GM18505 (cell line): ENCODE measurements at regions not wholly inside any gene's neighbourhood (a gene's known extent, or its start where the extent isn't known, plus 50 kb on each side); places are given as distances from the start of the nearest gene placed in this dataset.

ENCODE experiments used
- ATAC-seq: cut with Tn5 transposase; IDR thresholded peaks from one replicate; pipeline ENCODE4 v1.9.1; 2021; ENCODE audit not compliant: unreplicated experiment
- POLR2A ChIP-seq: IDR thresholded peaks from 4 replicates; pipeline ENCODE4 v1.6.1; 2011; ENCODE audit warnings: borderline replicate concordance; ENCODE audit not compliant: insufficient read depth, insufficient read length; ENCODE audit errors: extremely low read depth

DNA sequence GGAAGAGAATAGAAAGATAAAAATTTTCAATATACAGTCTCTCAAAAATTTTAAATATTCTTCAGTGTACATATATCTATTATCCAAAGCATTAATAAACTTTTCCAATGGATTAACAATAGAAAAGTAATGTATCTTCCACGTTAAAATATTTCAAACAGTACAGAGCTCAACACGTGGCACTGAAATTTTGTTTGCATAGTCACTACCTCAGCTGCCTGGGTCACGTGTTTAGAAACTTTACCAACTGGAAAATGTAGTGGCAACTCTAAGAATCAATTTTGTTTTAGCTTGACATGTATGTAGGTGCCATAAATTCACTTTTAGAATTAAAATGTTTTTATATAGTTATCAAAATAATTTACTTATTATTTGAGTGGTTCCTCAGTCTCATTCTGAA is 85.3 kb downstream of the CNTN3 start:
- ATAC-seq, result no peak
- TF ChIP-seq POLR2A, result no peak

DNA sequence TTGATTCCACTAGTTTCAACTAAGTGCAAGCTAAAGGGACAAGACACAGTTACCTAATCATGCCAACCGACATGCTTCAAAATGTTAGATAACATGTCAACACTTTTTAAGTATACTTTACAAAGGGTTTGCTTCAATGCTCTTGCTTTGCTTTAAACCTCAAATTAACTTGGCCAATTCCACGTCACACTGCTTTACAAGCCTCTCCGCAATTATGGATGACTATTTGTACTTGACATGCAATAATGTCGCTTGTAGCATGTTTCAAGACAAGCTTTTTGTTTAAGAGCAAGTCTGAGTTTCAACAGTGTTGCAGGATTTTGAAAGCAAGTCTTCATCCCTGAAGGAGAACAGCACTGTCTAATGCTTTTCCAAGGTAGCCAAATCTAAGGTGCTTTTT is 86.9 kb downstream of the CNTN3 start:
- ATAC-seq, result no peak
- TF ChIP-seq POLR2A, result no peak

DNA sequence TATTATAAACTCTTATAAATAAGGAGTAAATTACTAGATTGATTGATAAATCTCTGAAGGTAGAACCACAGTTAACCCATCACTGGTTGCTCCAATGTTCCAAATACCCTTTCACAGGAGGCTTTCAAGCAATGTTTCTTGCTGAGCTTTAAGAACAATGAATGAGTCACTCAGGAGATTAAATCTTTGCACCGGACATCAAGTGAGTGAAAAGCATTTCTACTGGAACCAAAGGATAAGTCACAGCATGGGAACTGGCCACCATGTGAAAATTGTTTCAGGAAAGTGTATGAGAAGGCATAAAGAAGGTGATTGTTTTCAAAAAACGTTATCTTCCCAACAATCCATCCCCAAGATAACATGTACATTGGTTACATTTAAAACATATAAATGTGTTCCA is 90.6 kb downstream of the CNTN3 start:
- ATAC-seq, result no peak
- TF ChIP-seq POLR2A, result no peak

DNA sequence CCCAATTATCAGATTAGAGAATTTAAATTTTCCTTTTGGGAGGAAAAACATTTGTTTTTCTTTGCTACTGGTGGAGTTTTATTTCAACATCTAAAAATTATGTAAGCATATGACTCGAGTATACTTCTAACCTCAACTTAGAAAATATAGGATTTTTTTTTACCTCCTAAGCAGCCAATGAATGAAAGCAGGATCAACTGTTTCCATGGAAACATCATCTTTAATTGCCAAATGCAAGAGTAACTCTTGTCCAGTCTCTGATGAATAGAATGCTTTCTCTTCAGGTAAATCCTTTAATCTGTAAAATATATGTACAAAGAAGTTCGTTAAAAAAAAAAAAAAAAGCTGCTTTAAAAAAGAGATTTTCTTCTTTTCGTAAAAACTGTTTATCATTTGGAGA is 93.6 kb downstream of the CNTN3 start:
- no peak for TF ChIP-seq POLR2A

DNA sequence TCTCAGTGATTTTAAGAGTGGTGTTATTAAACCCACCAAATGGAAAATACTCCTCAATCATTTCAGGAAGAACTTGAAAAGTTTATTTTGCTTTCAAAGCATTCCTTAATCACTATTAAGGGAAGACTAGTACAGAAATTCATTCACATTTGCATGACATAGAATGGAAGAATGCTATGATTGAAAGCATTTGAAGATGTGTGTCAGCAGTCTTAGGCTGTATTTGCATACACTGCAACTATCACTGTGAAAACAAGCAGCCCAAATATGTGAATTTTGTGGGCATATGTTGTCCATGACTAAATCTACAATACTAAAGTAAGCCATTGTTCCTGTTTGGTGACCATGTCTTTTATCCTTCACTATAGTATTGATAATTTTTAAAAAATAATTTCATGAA is 95.8 kb downstream of the CNTN3 start:
- ATAC-seq, result no peak
- TF ChIP-seq POLR2A, result no peak

More for the DNA sequence above, 93.6 kb downstream of the CNTN3 start:
- ATAC-seq, result no peak

DNA sequence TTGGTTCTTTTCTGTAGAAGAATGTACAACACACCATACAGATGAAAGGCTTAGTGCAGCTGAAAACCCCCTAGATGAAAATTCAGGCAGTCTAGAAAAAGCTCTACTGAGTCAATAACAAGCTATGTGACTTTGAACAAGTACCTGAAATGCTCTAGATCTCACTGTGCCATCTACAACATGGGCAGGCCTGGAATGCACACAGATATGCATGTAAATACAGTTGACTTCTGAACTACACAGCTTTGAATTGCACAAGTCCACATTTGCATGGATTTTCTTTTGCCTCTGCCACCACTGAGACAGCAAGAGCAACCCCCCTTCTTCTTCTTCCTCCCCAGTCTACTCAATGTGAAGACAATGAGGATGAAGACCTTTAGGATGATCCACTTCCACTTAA is 98.4 kb downstream of the CNTN3 start:
- TF ChIP-seq POLR2A, result no peak

DNA sequence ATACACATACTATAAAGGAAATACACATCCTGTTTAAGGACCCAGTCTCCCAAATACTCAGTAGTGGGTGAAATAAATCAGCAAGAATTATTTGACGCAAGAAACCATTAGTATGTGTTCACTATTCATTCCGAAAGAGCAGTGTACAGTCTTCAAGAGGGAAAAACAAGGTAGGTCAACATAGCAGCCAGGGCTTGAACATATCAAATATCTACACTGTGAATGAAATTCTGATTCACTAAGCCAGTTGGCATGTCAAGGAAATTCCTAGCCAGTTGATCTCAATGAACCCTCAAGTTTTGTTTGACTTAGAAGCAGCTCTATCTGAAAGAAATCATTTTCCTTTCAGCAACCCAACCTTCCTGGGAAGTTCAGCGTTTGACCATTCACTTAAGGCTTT is 99.0 kb downstream of the CNTN3 start:
- TF ChIP-seq POLR2A, result no peak

More for the DNA sequence above, 98.4 kb downstream of the CNTN3 start:
- no peak for ATAC-seq

DNA sequence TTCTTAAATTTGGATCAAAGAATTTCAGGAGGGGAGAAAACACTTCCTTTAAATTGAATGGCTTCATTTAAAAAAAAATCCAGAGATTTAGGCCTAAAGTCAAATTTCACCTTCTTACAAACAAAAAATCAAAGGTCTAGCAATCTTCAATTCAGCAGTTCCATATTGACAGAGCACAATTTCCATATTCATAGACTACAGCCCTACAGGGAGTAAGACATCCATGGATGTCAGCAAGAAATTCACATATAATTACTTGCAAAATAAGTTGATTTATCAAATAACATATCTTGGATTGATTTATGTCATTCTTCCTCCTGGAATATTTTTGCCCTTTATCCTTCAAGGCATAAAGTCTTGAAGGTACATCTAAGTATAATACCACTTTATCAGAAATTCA is 103.4 kb downstream of the CNTN3 start:
- TF ChIP-seq POLR2A, result no peak
- no peak for ATAC-seq

More for the DNA sequence above, 99.0 kb downstream of the CNTN3 start:
- ATAC-seq, result no peak

DNA sequence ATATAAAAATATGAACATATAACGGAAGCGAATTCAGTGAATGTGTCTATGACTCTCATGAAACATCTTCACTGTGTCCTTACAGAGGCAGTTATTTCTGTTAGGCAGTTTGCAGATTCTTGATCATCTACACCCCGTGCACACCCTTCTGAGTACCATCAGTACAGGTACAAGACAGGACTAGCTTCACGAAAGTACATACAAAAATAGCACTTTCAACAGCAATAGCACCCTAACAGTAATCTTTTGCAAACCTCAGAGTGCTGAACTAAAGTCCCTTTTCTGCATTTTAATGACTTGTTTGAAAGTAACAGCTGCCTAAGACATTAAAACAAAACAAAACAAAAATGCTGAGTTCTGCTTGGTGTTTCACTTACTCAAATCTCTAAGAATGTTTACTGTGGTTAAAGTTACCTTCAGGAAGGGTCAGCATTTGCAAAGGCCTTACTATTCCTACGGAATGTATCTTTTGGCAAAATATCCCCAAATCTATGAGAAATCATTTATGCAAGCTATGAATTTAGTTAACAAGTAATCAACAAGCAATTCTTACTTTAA is 104.1 kb downstream of the CNTN3 start:
- no peak for TF ChIP-seq POLR2A
- ATAC-seq, result no peak

DNA sequence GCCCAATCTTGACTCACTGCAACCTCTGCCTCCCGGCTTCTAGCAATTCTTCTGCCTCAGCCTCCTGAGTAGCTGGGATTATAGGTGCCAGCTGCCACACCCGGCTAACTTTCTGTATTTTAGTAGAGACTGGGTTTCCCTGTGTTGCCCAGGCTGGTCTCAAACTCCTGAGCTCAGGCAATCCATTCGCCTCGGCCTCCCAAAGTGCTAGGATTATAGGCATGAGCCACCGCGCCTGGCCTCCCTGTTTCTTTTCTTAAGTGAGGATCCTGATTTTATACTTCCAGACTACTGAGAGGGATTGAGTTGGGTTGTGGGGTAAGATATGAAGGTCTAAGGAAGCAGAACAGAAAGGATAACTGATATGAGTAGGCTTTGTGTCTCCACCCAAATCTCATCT is 106.8 kb downstream of the CNTN3 start:
- no peak for ATAC-seq
- TF ChIP-seq POLR2A, result no peak

DNA sequence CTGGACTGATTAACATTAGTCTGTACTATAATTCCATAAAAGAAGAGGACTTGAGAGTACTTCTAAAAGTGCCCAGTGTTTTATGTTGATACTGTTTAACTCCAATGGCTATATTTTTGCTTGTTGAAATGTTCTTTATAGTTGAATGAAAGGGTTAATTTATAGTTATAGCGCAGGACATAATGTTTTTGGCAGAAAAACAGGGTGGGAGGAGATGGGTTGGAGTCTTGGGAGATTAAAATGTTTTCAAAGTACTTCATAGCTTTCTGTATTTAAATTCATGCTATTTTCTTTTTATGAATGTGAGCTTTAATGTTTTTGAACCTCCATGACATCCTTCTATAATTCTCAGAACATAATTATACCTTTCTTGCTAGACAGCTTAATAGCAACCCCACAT is 108.2 kb downstream of the CNTN3 start:
- ATAC-seq, result no peak
- TF ChIP-seq POLR2A, result no peak

DNA sequence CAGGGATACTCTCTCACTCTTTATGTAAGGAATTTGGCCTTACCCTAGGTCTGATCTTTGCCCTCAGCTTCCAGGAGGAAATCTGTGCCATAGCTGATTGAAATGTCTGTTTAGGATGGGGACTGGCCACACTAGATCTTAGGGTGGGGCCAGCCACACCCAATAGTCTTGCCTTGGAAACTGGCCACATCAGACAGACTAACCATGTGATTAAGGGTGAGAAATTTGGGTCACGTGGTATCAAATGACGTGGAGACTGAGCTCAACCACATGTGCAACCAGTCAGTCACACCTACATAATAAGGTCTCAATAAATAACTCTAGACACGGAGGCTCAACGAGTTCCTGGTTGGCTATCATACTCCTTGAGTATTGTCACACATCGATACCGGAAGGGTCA is 113.5 kb downstream of the CNTN3 start:
- ATAC-seq, result no peak
- TF ChIP-seq POLR2A, result no peak

DNA sequence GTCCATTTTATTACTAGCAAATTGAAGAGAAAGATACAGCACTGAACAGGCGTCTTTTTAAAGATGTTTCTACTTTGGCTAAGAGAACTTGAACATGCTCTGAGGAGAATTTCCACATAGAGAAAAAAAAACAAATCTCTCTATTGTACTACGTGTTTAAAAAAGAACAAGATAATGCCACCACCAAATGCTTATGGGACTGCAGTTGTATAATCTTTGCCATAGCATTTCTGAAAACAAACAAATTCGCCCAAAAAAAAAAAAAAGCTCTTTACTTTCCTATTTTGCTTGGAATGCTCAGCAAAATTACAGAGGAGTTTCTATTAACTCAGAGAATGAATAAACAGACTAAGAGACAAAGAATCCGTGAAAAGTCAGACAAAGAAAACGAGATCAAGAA is 114.2 kb downstream of the CNTN3 start:
- TF ChIP-seq POLR2A, result no peak
- ATAC-seq, result no peak

DNA sequence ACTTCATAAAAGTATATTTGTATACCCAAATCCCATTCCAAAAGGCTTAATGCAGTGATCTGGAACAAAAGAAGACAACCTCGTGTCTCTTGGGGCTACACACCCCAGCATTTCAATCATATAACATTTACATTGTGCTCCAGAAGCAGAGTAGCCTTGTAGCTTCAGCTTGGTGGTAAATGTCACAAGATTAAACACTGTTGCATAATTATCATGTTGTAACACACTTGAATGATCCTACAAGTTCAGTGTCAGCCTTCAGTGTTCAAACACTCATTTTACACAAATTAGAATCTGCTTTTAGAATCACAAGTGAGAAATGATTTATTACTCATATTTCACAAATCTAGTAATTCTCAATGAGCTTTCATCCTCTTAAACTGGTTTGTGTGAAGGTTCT is 122.6 kb downstream of the CNTN3 start:
- ATAC-seq, result no peak

More for the DNA sequence above, 122.6 kb downstream of the CNTN3 start:
- TF ChIP-seq POLR2A, result no peak
